ENCODE measurements at regions not wholly inside any gene's neighbourhood (a gene's known extent, or its start where the extent isn't known, plus 50 kb on each side); places are given as distances from the start of the nearest gene placed in this dataset.
"Not testable (repeated sequence)": the region's sequence is repeated elsewhere in the genome, so short reads cannot be mapped to it uniquely, and the experiment has no call there.

DNA sequence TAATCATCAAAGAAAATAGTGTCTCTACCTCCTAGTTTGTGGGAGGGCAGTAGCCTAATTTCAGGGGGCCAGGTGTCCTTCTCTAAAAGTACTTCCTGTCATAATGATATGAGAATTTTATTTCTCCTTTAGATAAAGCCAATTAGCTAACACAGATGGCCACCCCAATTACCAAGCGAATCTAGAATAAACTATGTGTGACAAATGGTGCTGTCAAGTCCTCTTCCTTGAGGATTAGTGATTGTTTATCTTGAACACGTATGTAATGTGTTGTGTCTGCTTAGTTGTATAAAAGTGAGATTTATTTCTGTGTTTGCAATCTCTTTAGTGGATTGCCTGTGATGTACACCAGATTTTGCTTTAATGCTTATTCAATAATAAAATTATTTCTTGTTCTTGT, 1120.0 kb downstream of the SORCS1 start:
- Histone ChIP-seq H3K9me3 (ENCODE audit: control insufficient read depth, low read depth, low read length) (no peaks in the 10 kb centered on the region), H3K4me3 (ENCODE audit: low read length) (no peak overlapping the region), H3K27me3 (ENCODE audit: control insufficient read depth, insufficient read depth, low read length) (no peaks in the 10 kb centered on the region), H3K4me1 (ENCODE audit: control insufficient read depth, low read depth, low read length) (peaks cover 9% of the 10 kb centered on the region), H3K9ac (ENCODE audit: low read length) (no peak overlapping the region), H3K27ac (ENCODE audit: low read length) (no peak overlapping the region), H3K36me3 (ENCODE audit: control insufficient read depth, low read depth, low read length) (no peaks in the 10 kb centered on the region)

DNA sequence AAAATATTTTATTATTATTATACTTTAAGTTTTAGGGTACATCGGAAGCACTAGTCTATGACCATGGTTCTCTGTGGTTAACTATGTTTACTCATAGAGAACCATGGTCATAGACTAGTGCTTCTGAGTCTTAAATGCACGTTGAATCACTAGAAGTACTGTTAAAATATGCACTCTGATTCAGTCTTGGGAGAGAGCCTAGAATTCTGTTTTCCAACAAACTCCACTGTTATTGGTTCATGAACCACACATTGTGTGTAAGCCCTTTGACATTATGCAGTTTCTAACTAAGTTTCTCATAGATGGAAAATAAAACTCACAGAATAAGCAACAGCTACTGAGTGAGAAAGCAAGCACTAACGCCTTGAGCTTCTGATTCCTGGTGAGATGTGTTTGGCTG, 1120.6 kb downstream of the SORCS1 start:
- Histone ChIP-seq H3K27me3 (ENCODE audit: control insufficient read depth, insufficient read depth, low read length) (no peaks in the 10 kb centered on the region), H3K4me1 (ENCODE audit: control insufficient read depth, low read depth, low read length) (peaks cover 5% of the 10 kb centered on the region), H3K36me3 (ENCODE audit: control insufficient read depth, low read depth, low read length) (no peaks in the 10 kb centered on the region), H3K27ac (ENCODE audit: low read length) (no peak overlapping the region), H3K9ac (ENCODE audit: low read length) (no peak overlapping the region), H3K4me3 (ENCODE audit: low read length) (no peak overlapping the region), H3K9me3 (ENCODE audit: control insufficient read depth, low read depth, low read length) (no peaks in the 10 kb centered on the region)

DNA sequence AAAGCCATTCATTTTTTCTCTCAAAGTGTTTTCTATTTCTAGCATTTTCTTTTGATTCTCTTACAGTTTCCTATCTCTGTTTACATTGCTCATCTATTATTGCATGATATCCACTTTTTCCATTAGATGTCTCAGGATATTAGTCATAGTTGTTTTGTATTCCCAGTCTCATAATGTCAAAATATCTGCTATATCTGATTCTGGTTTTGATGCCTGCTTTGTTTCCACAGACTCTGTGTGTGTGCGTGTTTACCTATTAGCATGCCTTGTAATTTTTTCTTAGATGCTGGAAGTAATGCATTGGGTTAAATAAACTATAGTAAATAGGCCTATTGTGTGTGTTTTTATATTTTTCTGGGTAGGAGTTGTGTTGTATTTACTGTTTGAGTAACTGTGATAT, 1126.3 kb downstream of the SORCS1 start:
- no peak overlapping the region for H3K27ac ChIP-seq (ENCODE audit: low read length)
- no peak overlapping the region for H3K4me3 ChIP-seq (ENCODE audit: low read length)
- H3K27me3 ChIP-seq (ENCODE audit: control insufficient read depth, insufficient read depth, low read length) = no peaks in the 10 kb centered on the region
- H3K36me3 ChIP-seq (ENCODE audit: control insufficient read depth, low read depth, low read length) = no peaks in the 10 kb centered on the region
- H3K9ac ChIP-seq (ENCODE audit: low read length) = no peak overlapping the region
- H3K4me1 ChIP-seq (ENCODE audit: control insufficient read depth, low read depth, low read length) = no peaks in the 10 kb centered on the region
- no peaks in the 10 kb centered on the region for H3K9me3 ChIP-seq (ENCODE audit: control insufficient read depth, low read depth, low read length)

DNA sequence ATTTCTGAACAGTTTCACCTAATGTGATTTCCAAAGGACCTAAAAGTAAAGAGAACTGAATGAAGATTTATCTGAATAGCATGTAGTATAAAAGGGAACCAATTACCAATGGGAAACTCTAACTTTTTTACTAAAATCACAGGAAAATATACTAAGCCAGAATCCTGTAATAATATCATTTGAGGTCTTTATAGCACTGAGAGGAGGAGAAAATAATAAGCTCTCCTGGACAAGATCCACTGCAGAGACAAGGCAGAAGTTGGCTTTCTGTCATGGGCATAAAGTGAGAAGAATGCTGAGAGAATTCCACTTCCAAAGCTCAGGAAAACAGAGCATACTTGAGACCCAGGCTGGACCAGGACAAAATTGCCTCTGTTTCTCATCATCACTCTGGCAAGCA, 1131.4 kb downstream of the SORCS1 start:
- Histone ChIP-seq H3K9me3 (ENCODE audit: control insufficient read depth, low read depth, low read length) (no peaks in the 10 kb centered on the region), H3K27me3 (ENCODE audit: control insufficient read depth, insufficient read depth, low read length) (no peaks in the 10 kb centered on the region), H3K27ac (ENCODE audit: low read length) (no peak overlapping the region), H3K36me3 (ENCODE audit: control insufficient read depth, low read depth, low read length) (no peaks in the 10 kb centered on the region), H3K4me3 (ENCODE audit: low read length) (no peak overlapping the region), H3K9ac (ENCODE audit: low read length) (no peak overlapping the region), H3K4me1 (ENCODE audit: control insufficient read depth, low read depth, low read length) (no peaks in the 10 kb centered on the region)

DNA sequence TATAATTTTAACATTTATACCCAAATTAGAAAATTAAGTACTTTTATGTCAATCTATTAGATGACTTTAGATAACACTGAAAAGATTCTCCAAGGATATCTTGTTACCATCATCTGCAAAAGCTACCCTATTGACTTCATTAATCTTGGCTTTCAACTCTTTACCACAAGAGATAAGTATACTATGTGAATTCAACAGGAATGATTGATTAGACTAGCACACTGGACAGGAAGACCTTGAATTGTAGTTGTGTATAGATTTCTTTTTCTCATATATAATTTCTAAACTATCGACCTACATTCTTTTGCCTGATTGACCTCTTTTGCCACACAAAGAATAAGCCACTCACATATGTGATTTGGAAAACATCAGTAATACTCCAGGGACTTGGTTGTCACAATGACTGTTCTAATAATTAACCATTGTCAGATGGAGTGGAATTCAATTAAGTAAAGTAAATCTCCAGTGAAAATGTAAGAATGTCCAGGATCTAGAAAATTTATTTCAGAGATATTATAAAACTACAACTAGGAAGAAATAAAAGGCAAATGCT, 1132.0 kb downstream of the SORCS1 start:
- H3K27ac ChIP-seq (ENCODE audit: low read length) = no peak overlapping the region
- no peaks in the 10 kb centered on the region for H3K9me3 ChIP-seq (ENCODE audit: control insufficient read depth, low read depth, low read length)
- no peaks in the 10 kb centered on the region for H3K27me3 ChIP-seq (ENCODE audit: control insufficient read depth, insufficient read depth, low read length)
- H3K9ac ChIP-seq (ENCODE audit: low read length) = no peak overlapping the region
- H3K36me3 ChIP-seq (ENCODE audit: control insufficient read depth, low read depth, low read length) = no peaks in the 10 kb centered on the region
- H3K4me1 ChIP-seq (ENCODE audit: control insufficient read depth, low read depth, low read length) = no peaks in the 10 kb centered on the region
- H3K4me3 ChIP-seq (ENCODE audit: low read length) = no peak overlapping the region

DNA sequence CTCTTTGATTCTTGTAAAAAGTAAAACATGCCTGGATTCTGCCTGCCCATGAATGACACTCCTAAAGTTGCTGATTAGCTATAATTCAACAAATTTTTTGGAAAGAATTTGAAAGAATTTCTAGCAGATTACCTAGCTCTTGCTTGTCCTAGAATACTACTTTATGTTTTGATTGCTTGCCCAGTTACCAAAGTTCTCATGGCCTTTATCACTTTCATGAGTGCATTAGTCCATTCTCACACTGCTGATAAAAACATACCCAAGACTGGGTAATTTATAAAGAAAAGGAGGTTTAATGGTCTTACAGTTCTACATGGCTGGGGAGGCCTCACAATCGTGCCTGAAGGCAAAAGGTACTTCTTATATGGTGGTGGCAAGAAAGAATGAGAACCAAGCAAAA, 1137.3 kb downstream of the SORCS1 start:
- no peak overlapping the region for H3K27ac ChIP-seq (ENCODE audit: low read length)
- no peaks in the 10 kb centered on the region for H3K4me1 ChIP-seq (ENCODE audit: control insufficient read depth, low read depth, low read length)
- H3K9me3 ChIP-seq (ENCODE audit: control insufficient read depth, low read depth, low read length) = no peaks in the 10 kb centered on the region
- no peak overlapping the region for H3K9ac ChIP-seq (ENCODE audit: low read length)
- H3K36me3 ChIP-seq (ENCODE audit: control insufficient read depth, low read depth, low read length) = no peaks in the 10 kb centered on the region
- no peaks in the 10 kb centered on the region for H3K27me3 ChIP-seq (ENCODE audit: control insufficient read depth, insufficient read depth, low read length)
- H3K4me3 ChIP-seq (ENCODE audit: low read length) = no peak overlapping the region

DNA sequence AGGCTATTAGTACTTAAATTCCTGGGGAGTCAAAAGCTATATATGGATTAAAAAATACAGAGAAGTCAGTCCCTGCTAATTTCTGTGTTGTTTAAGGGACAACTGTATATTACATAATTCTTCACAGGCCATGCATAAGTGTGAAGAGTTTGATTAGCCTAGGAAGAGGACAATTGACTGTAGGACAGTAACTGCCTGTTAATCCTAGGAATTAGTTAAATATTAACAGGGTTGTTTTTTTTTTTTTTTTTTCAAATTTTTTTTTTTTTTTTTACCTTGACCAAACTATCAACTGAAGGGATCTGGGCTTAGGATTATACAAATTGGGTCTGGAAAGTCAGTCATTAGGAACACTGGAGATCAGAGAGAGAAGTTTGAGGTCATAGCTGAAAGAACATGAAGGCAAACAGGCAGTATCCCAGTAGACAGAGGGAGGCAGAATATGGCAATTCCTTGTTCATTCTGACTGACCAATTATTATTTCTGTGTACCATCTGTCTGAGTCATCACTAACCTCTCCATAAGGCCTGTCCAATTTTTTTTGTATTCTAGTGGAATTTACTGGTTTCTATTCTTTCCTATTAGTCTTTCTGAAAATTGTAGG, 1139.2 kb downstream of the SORCS1 start:
- no peak overlapping the region for H3K9ac ChIP-seq (ENCODE audit: low read length)
- H3K27me3 ChIP-seq (ENCODE audit: control insufficient read depth, insufficient read depth, low read length) = no peaks in the 10 kb centered on the region
- no peaks in the 10 kb centered on the region for H3K36me3 ChIP-seq (ENCODE audit: control insufficient read depth, low read depth, low read length)
- no peak overlapping the region for H3K4me3 ChIP-seq (ENCODE audit: low read length)
- no peaks in the 10 kb centered on the region for H3K9me3 ChIP-seq (ENCODE audit: control insufficient read depth, low read depth, low read length)
- no peak overlapping the region for H3K27ac ChIP-seq (ENCODE audit: low read length)
- H3K4me1 ChIP-seq (ENCODE audit: control insufficient read depth, low read depth, low read length) = no peaks in the 10 kb centered on the region

DNA sequence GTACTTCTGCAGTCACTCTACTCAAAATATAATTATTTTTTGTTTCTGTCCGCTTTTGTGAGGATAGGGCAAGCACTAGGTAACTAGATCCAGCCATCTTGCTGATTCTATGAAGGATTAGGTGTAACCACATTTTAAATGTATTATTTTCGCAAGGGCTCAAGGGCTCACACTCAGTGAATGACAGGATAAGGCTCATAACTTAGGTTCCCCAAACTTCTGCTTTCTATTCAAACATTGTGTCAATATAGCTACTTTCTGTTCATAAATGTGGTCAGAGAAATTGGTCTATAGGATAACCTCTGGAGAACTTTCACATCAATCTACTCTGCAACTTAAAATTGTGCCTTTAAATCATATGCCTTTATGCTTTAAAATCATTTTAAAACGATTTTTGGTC, 1141.2 kb downstream of the SORCS1 start:
- no peaks in the 10 kb centered on the region for H3K36me3 ChIP-seq (ENCODE audit: control insufficient read depth, low read depth, low read length)
- H3K4me3 ChIP-seq (ENCODE audit: low read length) = no peak overlapping the region
- no peaks in the 10 kb centered on the region for H3K4me1 ChIP-seq (ENCODE audit: control insufficient read depth, low read depth, low read length)
- H3K27ac ChIP-seq (ENCODE audit: low read length) = no peak overlapping the region
- H3K9me3 ChIP-seq (ENCODE audit: control insufficient read depth, low read depth, low read length) = no peaks in the 10 kb centered on the region
- H3K9ac ChIP-seq (ENCODE audit: low read length) = no peak overlapping the region
- H3K27me3 ChIP-seq (ENCODE audit: control insufficient read depth, insufficient read depth, low read length) = no peaks in the 10 kb centered on the region

DNA sequence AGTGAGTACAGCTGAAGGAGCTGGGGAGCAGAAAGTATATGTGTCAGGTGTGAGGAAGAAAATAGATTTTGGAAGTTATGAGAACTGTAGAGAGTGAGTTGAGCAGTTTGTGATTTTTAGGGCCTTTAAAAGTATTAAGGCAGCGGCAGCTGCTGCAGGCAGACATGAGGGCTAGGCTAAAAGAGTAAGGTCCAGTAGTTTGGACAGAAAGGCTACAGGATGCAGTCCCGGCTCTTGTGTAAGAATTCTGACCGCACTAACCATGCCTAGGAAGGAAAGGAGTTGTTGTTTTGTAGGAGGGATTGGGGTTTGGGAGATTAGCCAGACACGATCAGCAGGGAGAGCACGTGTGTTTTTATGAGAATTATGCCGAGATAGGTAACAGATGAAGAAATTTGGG, 1144.9 kb downstream of the SORCS1 start:
- not testable (repeated sequence) for H3K4me3 ChIP-seq (ENCODE audit: low read length); H3K9me3 ChIP-seq (ENCODE audit: control insufficient read depth, low read depth, low read length); H3K4me1 ChIP-seq (ENCODE audit: control insufficient read depth, low read depth, low read length); H3K9ac ChIP-seq (ENCODE audit: low read length); H3K27ac ChIP-seq (ENCODE audit: low read length); H3K27me3 ChIP-seq (ENCODE audit: control insufficient read depth, insufficient read depth, low read length); H3K36me3 ChIP-seq (ENCODE audit: control insufficient read depth, low read depth, low read length)

DNA sequence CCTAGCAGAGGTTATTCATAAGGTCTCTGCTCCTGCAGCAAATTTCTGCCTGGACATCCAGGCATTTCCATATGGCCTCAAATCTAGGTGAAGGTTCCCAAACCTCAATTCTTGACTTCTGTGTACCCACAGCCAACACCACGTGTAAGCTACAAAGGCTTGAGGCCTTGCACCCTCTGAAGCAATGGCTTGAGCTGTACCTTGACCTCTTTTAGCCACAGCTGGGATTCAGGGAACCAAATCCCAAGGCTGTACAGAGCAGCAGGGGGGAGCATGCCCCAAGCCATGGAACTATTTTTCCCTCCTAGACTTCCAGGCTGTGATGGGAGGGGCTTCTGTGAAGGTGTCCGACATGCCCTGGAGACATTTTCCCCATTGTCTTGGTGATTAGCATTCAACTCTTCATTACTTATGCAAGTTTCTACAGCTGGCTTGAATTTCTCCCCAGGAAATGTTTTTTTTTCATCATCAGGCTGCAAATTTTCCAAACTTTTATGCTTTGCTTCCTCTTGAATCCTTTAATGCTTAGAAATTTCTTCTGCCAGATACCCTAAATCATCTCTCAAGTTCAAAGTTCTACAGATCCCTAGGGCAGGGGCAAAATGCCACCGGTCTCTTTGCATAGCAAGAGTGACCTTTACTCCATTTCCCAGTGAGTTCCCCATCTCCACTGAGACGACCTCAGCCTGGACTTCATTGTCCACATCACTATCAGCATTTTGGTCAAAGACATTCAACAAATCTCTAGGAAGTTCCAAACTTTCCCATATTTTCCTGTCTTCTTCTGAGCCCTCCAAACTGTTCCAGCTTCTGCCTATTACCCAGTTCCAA, 1148.9 kb downstream of the SORCS1 start:
- H3K36me3 ChIP-seq (ENCODE audit: control insufficient read depth, low read depth, low read length); H3K27ac ChIP-seq (ENCODE audit: low read length); H3K27me3 ChIP-seq (ENCODE audit: control insufficient read depth, insufficient read depth, low read length); H3K4me3 ChIP-seq (ENCODE audit: low read length); H3K9ac ChIP-seq (ENCODE audit: low read length); H3K4me1 ChIP-seq (ENCODE audit: control insufficient read depth, low read depth, low read length); H3K9me3 ChIP-seq (ENCODE audit: control insufficient read depth, low read depth, low read length): not testable (repeated sequence)

DNA sequence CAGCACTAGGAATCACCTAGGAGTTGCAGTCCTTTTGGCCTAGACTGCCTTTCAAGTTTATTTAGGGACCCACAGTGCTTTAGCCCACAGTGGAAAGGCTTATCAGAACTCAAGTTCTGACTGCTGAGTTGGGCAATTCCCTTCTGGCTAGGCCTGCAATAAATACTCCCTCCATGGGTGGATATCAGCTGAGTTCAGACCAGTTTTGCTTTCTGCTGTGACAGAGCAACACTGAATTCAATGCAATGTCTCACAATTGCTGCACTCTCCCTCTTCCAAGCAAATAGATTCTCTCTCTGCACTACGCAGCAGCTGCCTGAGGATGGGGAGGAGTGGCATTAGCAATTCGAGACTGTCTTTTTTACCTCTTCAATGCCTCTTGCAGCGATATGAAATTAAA, 1153.3 kb downstream of the SORCS1 start:
- H3K36me3 ChIP-seq (ENCODE audit: control insufficient read depth, low read depth, low read length) = no peaks in the 10 kb centered on the region
- no peak overlapping the region for H3K4me3 ChIP-seq (ENCODE audit: low read length)
- H3K27ac ChIP-seq (ENCODE audit: low read length) = no peak overlapping the region
- no peak overlapping the region for H3K9ac ChIP-seq (ENCODE audit: low read length)
- H3K4me1 ChIP-seq (ENCODE audit: control insufficient read depth, low read depth, low read length) = peaks cover 6% of the 10 kb centered on the region
- H3K9me3 ChIP-seq (ENCODE audit: control insufficient read depth, low read depth, low read length) = no peaks in the 10 kb centered on the region
- H3K27me3 ChIP-seq (ENCODE audit: control insufficient read depth, insufficient read depth, low read length) = no peaks in the 10 kb centered on the region

DNA sequence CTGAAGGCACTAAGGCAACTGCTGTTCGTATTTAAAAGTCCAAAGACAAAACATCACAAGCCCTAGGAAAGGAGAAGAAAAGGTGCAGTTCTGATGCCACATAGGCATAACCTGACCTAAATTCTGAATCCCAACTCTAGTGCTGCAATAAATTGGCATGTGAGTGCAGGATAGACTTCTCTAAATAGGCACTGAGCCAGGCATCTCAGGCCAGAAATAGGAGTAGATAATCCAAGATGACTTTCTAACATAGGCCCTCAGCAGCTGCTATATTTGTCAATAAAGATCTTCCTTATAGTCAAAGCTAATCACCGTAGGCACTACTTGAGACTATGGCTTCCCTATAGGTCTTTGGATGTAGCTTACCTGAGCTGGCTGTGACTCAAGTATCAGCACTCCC, 1163.8 kb downstream of the SORCS1 start:
- Histone ChIP-seq H3K4me3 (ENCODE audit: low read length) (no peak overlapping the region), H3K9me3 (ENCODE audit: control insufficient read depth, low read depth, low read length) (no peaks in the 10 kb centered on the region), H3K36me3 (ENCODE audit: control insufficient read depth, low read depth, low read length) (no peaks in the 10 kb centered on the region)

More for the DNA sequence above, 1163.8 kb downstream of the SORCS1 start:
- Histone ChIP-seq H3K27ac (ENCODE audit: low read length) (no peak overlapping the region), H3K4me1 (ENCODE audit: control insufficient read depth, low read depth, low read length) (no peaks in the 10 kb centered on the region), H3K9ac (ENCODE audit: low read length) (no peak overlapping the region), H3K27me3 (ENCODE audit: control insufficient read depth, insufficient read depth, low read length) (no peaks in the 10 kb centered on the region)

All from iPS-18a (cell line).